ENCODE measurements at regions not wholly inside any gene's neighbourhood (a gene's known extent, or its start where the extent isn't known, plus 50 kb on each side); places are given as distances from the start of the nearest gene placed in this dataset.

- no peak for DNase-seq (ENCODE audit: low read depth, low spot score)
- H3K4me3 ChIP-seq (ENCODE audit: insufficient read length, low read depth): no peak overlapping the region
- no peaks in the 10 kb centered on the region for H3K27me3 ChIP-seq (ENCODE audit: insufficient read depth, insufficient read length)
- no peak overlapping the region for H3K9ac ChIP-seq (ENCODE audit: insufficient read length, low read depth)
- H3K9me3 ChIP-seq (ENCODE audit: insufficient read depth, low read length): no peaks in the 10 kb centered on the region
- no peaks in the 10 kb centered on the region for H3K36me3 ChIP-seq (ENCODE audit: insufficient read depth, insufficient read length, low read length)
- H3K4me1 ChIP-seq (ENCODE audit: insufficient read depth, insufficient read length): no peaks in the 10 kb centered on the region
- TF ChIP-seq YY1 (IDR thresholded peaks at IDR 0.05; ENCODE audit: insufficient read depth, insufficient read length) (no peak), ZNF274 (IDR thresholded peaks at IDR 0.05; ENCODE audit: low read depth, low read length) (no peak), SUZ12 (IDR thresholded peaks at IDR 0.05; ENCODE audit: extremely low read depth, insufficient read depth, insufficient read length) (no peak)
These were observed 199.8 kb downstream of the PDGFRA start for GRCh38 chr4:54428940-54429339.

- Histone ChIP-seq H3K27me3 (ENCODE audit: insufficient read depth, insufficient read length) (no peaks in the 10 kb centered on the region), H3K9me3 (ENCODE audit: insufficient read depth, low read length) (no peaks in the 10 kb centered on the region), H3K4me1 (ENCODE audit: insufficient read depth, insufficient read length) (no peaks in the 10 kb centered on the region), H3K9ac (ENCODE audit: insufficient read length, low read depth) (no peak overlapping the region), H3K36me3 (ENCODE audit: insufficient read depth, insufficient read length, low read length) (no peaks in the 10 kb centered on the region), H3K4me3 (ENCODE audit: insufficient read length, low read depth) (no peak overlapping the region)
- TF ChIP-seq SUZ12 (IDR thresholded peaks at IDR 0.05; ENCODE audit: extremely low read depth, insufficient read depth, insufficient read length) (no peak), ZNF274 (IDR thresholded peaks at IDR 0.05; ENCODE audit: low read depth, low read length) (no peak), YY1 (IDR thresholded peaks at IDR 0.05; ENCODE audit: insufficient read depth, insufficient read length) (no peak)
- no peak for DNase-seq (ENCODE audit: low read depth, low spot score)
These were observed 204.6 kb downstream of the PDGFRA start for GRCh38 chr4:54433686-54434085.

- TF ChIP-seq ZNF274 (IDR thresholded peaks at IDR 0.05; ENCODE audit: low read depth, low read length): no peak
- TF ChIP-seq YY1 (IDR thresholded peaks at IDR 0.05; ENCODE audit: insufficient read depth, insufficient read length): no peak
- no peak for TF ChIP-seq SUZ12 (IDR thresholded peaks at IDR 0.05; ENCODE audit: extremely low read depth, insufficient read depth, insufficient read length)
- DNase-seq (ENCODE audit: low read depth, low spot score): no peak
These were observed 210.7 kb downstream of the PDGFRA start for GRCh38 chr4:54439831-54440243.

GRCh38 chr4:54440394-54441136, 211.5 kb downstream of the PDGFRA start:
- Histone ChIP-seq H3K27me3 (ENCODE audit: insufficient read depth, insufficient read length) (no peaks in the 10 kb centered on the region), H3K4me1 (ENCODE audit: insufficient read depth, insufficient read length) (no peaks in the 10 kb centered on the region), H3K9ac (ENCODE audit: insufficient read length, low read depth) (no peak overlapping the region), H3K4me3 (ENCODE audit: insufficient read length, low read depth) (no peak overlapping the region), H3K36me3 (ENCODE audit: insufficient read depth, insufficient read length, low read length) (no peaks in the 10 kb centered on the region), H3K9me3 (ENCODE audit: insufficient read depth, low read length) (no peaks in the 10 kb centered on the region)
- DNase-seq (ENCODE audit: low read depth, low spot score): no peak
- TF ChIP-seq ZNF274 (IDR thresholded peaks at IDR 0.05; ENCODE audit: low read depth, low read length) (no peak), YY1 (IDR thresholded peaks at IDR 0.05; ENCODE audit: insufficient read depth, insufficient read length) (no peak), SUZ12 (IDR thresholded peaks at IDR 0.05; ENCODE audit: extremely low read depth, insufficient read depth, insufficient read length) (no peak)

More at GRCh38 chr4:54439831-54440243, 210.7 kb downstream of the PDGFRA start:
- Histone ChIP-seq H3K9ac (ENCODE audit: insufficient read length, low read depth) (no peak overlapping the region), H3K4me3 (ENCODE audit: insufficient read length, low read depth) (no peak overlapping the region), H3K4me1 (ENCODE audit: insufficient read depth, insufficient read length) (no peaks in the 10 kb centered on the region), H3K9me3 (ENCODE audit: insufficient read depth, low read length) (no peaks in the 10 kb centered on the region), H3K36me3 (ENCODE audit: insufficient read depth, insufficient read length, low read length) (no peaks in the 10 kb centered on the region), H3K27me3 (ENCODE audit: insufficient read depth, insufficient read length) (no peaks in the 10 kb centered on the region)

- Histone ChIP-seq H3K27me3 (ENCODE audit: insufficient read depth, insufficient read length) (no peaks in the 10 kb centered on the region), H3K36me3 (ENCODE audit: insufficient read depth, insufficient read length, low read length) (no peaks in the 10 kb centered on the region), H3K9me3 (ENCODE audit: insufficient read depth, low read length) (no peaks in the 10 kb centered on the region; the same call in 1 of the 2 replicates), H3K4me3 (ENCODE audit: insufficient read length, low read depth) (no peak overlapping the region), H3K9ac (ENCODE audit: insufficient read length, low read depth) (no peak overlapping the region), H3K4me1 (ENCODE audit: insufficient read depth, insufficient read length) (no peaks in the 10 kb centered on the region)
- TF ChIP-seq ZNF274 (IDR thresholded peaks at IDR 0.05; ENCODE audit: low read depth, low read length): no peak
- TF ChIP-seq SUZ12 (IDR thresholded peaks at IDR 0.05; ENCODE audit: extremely low read depth, insufficient read depth, insufficient read length): no peak
- no peak for TF ChIP-seq YY1 (IDR thresholded peaks at IDR 0.05; ENCODE audit: insufficient read depth, insufficient read length)
- no peak for DNase-seq (ENCODE audit: low read depth, low spot score)
These were observed 211.9 kb upstream of the KIT start for GRCh38 chr4:54445866-54446265.

- no peak overlapping the region for H3K9ac ChIP-seq (ENCODE audit: insufficient read length, low read depth)
- H3K36me3 ChIP-seq (ENCODE audit: insufficient read depth, insufficient read length, low read length): no peaks in the 10 kb centered on the region
- no peaks in the 10 kb centered on the region; the same call in 1 of the 2 replicates for H3K9me3 ChIP-seq (ENCODE audit: insufficient read depth, low read length)
- no peak for DNase-seq (ENCODE audit: low read depth, low spot score)
- H3K4me3 ChIP-seq (ENCODE audit: insufficient read length, low read depth): no peak overlapping the region
- H3K27me3 ChIP-seq (ENCODE audit: insufficient read depth, insufficient read length): no peaks in the 10 kb centered on the region
- H3K4me1 ChIP-seq (ENCODE audit: insufficient read depth, insufficient read length): no peaks in the 10 kb centered on the region
- TF ChIP-seq YY1 (IDR thresholded peaks at IDR 0.05; ENCODE audit: insufficient read depth, insufficient read length) (no peak), ZNF274 (IDR thresholded peaks at IDR 0.05; ENCODE audit: low read depth, low read length) (no peak), SUZ12 (IDR thresholded peaks at IDR 0.05; ENCODE audit: extremely low read depth, insufficient read depth, insufficient read length) (no peak)
These were observed 211.2 kb upstream of the KIT start for GRCh38 chr4:54446581-54446980.

GRCh38 chr4:54447304-54447703, 210.5 kb upstream of the KIT start:
- no peaks in the 10 kb centered on the region; the same call in 1 of the 2 replicates for H3K9me3 ChIP-seq (ENCODE audit: insufficient read depth, low read length)
- no peak for TF ChIP-seq SUZ12 (IDR thresholded peaks at IDR 0.05; ENCODE audit: extremely low read depth, insufficient read depth, insufficient read length)
- no peak for TF ChIP-seq YY1 (IDR thresholded peaks at IDR 0.05; ENCODE audit: insufficient read depth, insufficient read length)
- TF ChIP-seq ZNF274 (IDR thresholded peaks at IDR 0.05; ENCODE audit: low read depth, low read length): no peak
- no peaks in the 10 kb centered on the region for H3K36me3 ChIP-seq (ENCODE audit: insufficient read depth, insufficient read length, low read length)
- DNase-seq (ENCODE audit: low read depth, low spot score): no peak
- no peak overlapping the region for H3K4me3 ChIP-seq (ENCODE audit: insufficient read length, low read depth)
- no peak overlapping the region for H3K9ac ChIP-seq (ENCODE audit: insufficient read length, low read depth)
- H3K4me1 ChIP-seq (ENCODE audit: insufficient read depth, insufficient read length): no peaks in the 10 kb centered on the region
- H3K27me3 ChIP-seq (ENCODE audit: insufficient read depth, insufficient read length): no peaks in the 10 kb centered on the region

All from NT2/D1 (cell line).